K562 (cell line): ENCODE measurements at regions not wholly inside any gene's neighbourhood (a gene's known extent, or its start where the extent isn't known, plus 50 kb on each side); places are given as distances from the start of the nearest gene placed in this dataset.

Source experiments
- ATAC-seq: fragments of 200-7000 bp; cut with Tn5 transposase; 3 replicates; pipeline ENCODE4 v1.9.1; 2020; ENCODE audit warnings: moderate library complexity
- BruUV-seq: library from RNA; stranded (reverse); fragments of 400-500 nt; replicated peaks from 2 replicates; lab custom pipeline; 2021; lab: Mats Ljungman, UMichigan
- CTCF ChIA-PET: fragments of 300-600 bp; formaldehyde crosslinking; extraction: SDS; loops from one replicate; lab custom pipeline; 2021; ENCODE audit warnings: low intra/inter-chr PET ratio; lab: Yijun Ruan, JAX
- POLR2A ChIA-PET: fragments of 300-600, 350-650 bp; sonication (Branson Sonifier 250); formaldehyde crosslinking; extraction: SDS; loops from one replicate; lab custom pipeline; 2021; ENCODE audit warnings: antibody characterized with exemption, inconsistent platforms; lab: Yijun Ruan, JAX
- DNase-seq, 4 experiments: peaks; one replicate each; pipeline versions ENCODE4 v3.0.0 to v3.0.0-alpha.2; 2011 to 2018; ENCODE audit warnings: low spot score in 3 of 4, mixed read lengths in 3 of 4; ENCODE audit errors: extremely low read depth in 1 of 4
- FAIRE-seq: peaks from 2 replicates; lab custom pipeline; 2011; peaks lifted over from hg19 to GRCh38; lab: Jason Lieb, UNC
- H2AFZ ChIP-seq: 2 replicates; pipeline ENCODE4 v1.6.0; 2011; ENCODE audit warnings: low read depth, low read length, control low read depth, inconsistent platforms
- H3K27ac ChIP-seq: fragments of 200-600 bp; 3 replicates; pipeline ENCODE4 v1.8.0; 2011; ENCODE audit warnings: low read depth, mild to moderate bottlenecking, control low read depth, inconsistent platforms, low read length, moderate library complexity, mixed read lengths; ENCODE audit errors: extremely low read depth
- H3K27me3 ChIP-seq, 2 experiments: fragments of 300-600 bp in 1 of 2; 2 replicates in 1 of 2; 3 replicates in 1 of 2; pipeline versions ENCODE4 v1.6.0 to v1.8.0; 2011; ENCODE audit warnings: inconsistent platforms in 2 of 2, low read length in 2 of 2, mild to moderate bottlenecking in 1 of 2, mixed read lengths in 1 of 2, moderate library complexity in 1 of 2; ENCODE audit not compliant: control insufficient read depth in 2 of 2, insufficient read depth in 2 of 2
- H3K36me3 ChIP-seq: fragments of 300-600 bp; 3 replicates; pipeline ENCODE4 v1.8.0; 2011; ENCODE audit warnings: mild to moderate bottlenecking, low read length, inconsistent platforms; ENCODE audit not compliant: control insufficient read depth, insufficient read depth
- H3K4me1 ChIP-seq, 2 experiments: fragments of 200-600 bp in 1 of 2; replicated peaks in 1 of 2; 2 replicates in 1 of 2; 3 replicates in 1 of 2; pipeline versions ENCODE4 v1.5.1 to v1.8.0; 2011; ENCODE audit warnings: inconsistent platforms in 2 of 2, low read length in 2 of 2, mild to moderate bottlenecking in 1 of 2, mixed read lengths in 1 of 2, moderate library complexity in 1 of 2; ENCODE audit not compliant: control insufficient read depth in 2 of 2, insufficient read depth in 2 of 2
- H3K4me2 ChIP-seq: 2 replicates; pipeline ENCODE4 v1.6.1; 2011; ENCODE audit warnings: low read length, control low read depth, inconsistent platforms, mixed read lengths; ENCODE audit not compliant: insufficient read depth
- H3K4me3 ChIP-seq: fragments of 200-600 bp; sonication (generic), shearing (Covaris generic); 2 replicates; pipeline ENCODE4 v1.5.1; 2016; ENCODE audit warnings: control low read depth, inconsistent platforms
- H3K79me2 ChIP-seq: fragments of 200-600 bp; 3 replicates; pipeline ENCODE4 v1.8.0; 2011; ENCODE audit warnings: low read length, inconsistent platforms; ENCODE audit not compliant: control insufficient read depth, insufficient read depth
- H3K9ac ChIP-seq, 2 experiments: 2 replicates each; pipeline versions ENCODE4 v1.6.0 to v1.6.1; 2011; ENCODE audit warnings: low read depth in 2 of 2, low read length in 2 of 2, control low read depth in 1 of 2, inconsistent platforms in 1 of 2, mild to moderate bottlenecking in 1 of 2, mixed read lengths in 1 of 2; ENCODE audit not compliant: insufficient read depth in 1 of 2
- H3K9me1 ChIP-seq: one replicate; pipeline ENCODE4 v1.6.0; 2011; ENCODE audit warnings: inconsistent platforms, mild to moderate bottlenecking, low read length, moderate library complexity; ENCODE audit not compliant: control insufficient read depth, insufficient read depth
- H3K9me3 ChIP-seq: replicated peaks from 2 replicates; pipeline ENCODE4 v1.5.1; 2011; ENCODE audit warnings: low read depth, low read length, inconsistent platforms; ENCODE audit not compliant: control insufficient read depth, insufficient read depth
- H4K20me1 ChIP-seq: replicated peaks from 2 replicates; pipeline ENCODE4 v1.6.1; 2011; ENCODE audit warnings: low read length, inconsistent platforms, mixed read lengths; ENCODE audit not compliant: control insufficient read depth, insufficient read depth
- BDP1 ChIP-seq: IDR thresholded peaks from 3 replicates; pipeline ENCODE4 v1.6.1; 2011; ENCODE audit not compliant: insufficient read length, insufficient read depth
- CBFA2T3 ChIP-seq: fragments of 450-650 bp; IDR thresholded peaks from 2 replicates; pipeline ENCODE4 v1.6.1; 2017
- CHD1 ChIP-seq: fragments of 200-600 bp; sonication (generic); IDR thresholded peaks from one replicate; pipeline ENCODE4 v1.6.1; 2012; ENCODE audit warnings: mild to moderate bottlenecking, moderate library complexity, low read length, inconsistent platforms
- CXXC5 ChIP-seq: fragments of 250-450 bp; sonication (Bioruptor Pico); IDR thresholded peaks from 2 replicates; pipeline ENCODE4 v1.8.0; 2022; ENCODE audit warnings: inconsistent platforms, mild to moderate bottlenecking, moderate library complexity
- HNRNPL ChIP-seq: fragments of 200-400 bp; formaldehyde crosslinking; IDR thresholded peaks from 2 replicates; pipeline ENCODE4 v1.6.1; 2017; ENCODE audit warnings: low read depth, mild to moderate bottlenecking, low read length
- ILF3 ChIP-seq: fragments of 450-650 bp; IDR thresholded peaks from 2 replicates; pipeline ENCODE4 v1.6.1; 2018; ENCODE audit warnings: antibody characterized with exemption, mild to moderate bottlenecking, moderate library complexity, borderline replicate concordance
- IRF2 ChIP-seq: sonication (generic); formaldehyde crosslinking; IDR thresholded peaks from 2 replicates; pipeline ENCODE4 v1.8.1; 2022; ENCODE audit warnings: mild to moderate bottlenecking, missing genetic modification reagents
- MXD1 ChIP-seq: fragments of 250-450 bp; sonication (Bioruptor Pico); IDR thresholded peaks from 2 replicates; pipeline ENCODE4 v1.8.0; 2021; ENCODE audit warnings: borderline replicate concordance, mild to moderate bottlenecking, moderate library complexity; ENCODE audit not compliant: poor library complexity, severe bottlenecking
- OTX1 ChIP-seq: fragments of 450-650 bp; formaldehyde crosslinking; IDR thresholded peaks from 2 replicates; pipeline ENCODE4 v1.4.0; 2022; ENCODE audit warnings: mild to moderate bottlenecking
- RFX1 ChIP-seq: fragments of 450-650 bp; IDR thresholded peaks from 2 replicates; pipeline ENCODE4 v1.6.1; 2016; ENCODE audit warnings: mild to moderate bottlenecking, moderate library complexity
- SMARCB1 ChIP-seq: IDR thresholded peaks from 2 replicates; pipeline ENCODE4 v1.6.1; 2011; ENCODE audit warnings: improper control_type of control experiment, low read depth; ENCODE audit not compliant: insufficient read length
- SMARCC2 ChIP-seq: fragments of 450-650 bp; IDR thresholded peaks from 2 replicates; pipeline ENCODE4 v1.6.1; 2017; ENCODE audit warnings: antibody characterized with exemption, moderate library complexity, mild to moderate bottlenecking, low read depth
- TEAD1 ChIP-seq, 2 experiments: fragments of 450-650 bp in 1 of 2; sonication (generic) in 1 of 2; formaldehyde crosslinking; IDR thresholded peaks; 2 replicates each; pipeline versions ENCODE4 v1.4.0 to v1.8.0; 2020 to 2022; ENCODE audit warnings: mild to moderate bottlenecking in 2 of 2, missing genetic modification reagents in 1 of 2
- ZNF324 ChIP-seq: fragments of 250-450 bp; sonication (Bioruptor Pico); IDR thresholded peaks from 2 replicates; pipeline ENCODE4 v1.4.0; 2020; ENCODE audit warnings: mild to moderate bottlenecking
- ZNF699 ChIP-seq: fragments of 250-450 bp; sonication (Bioruptor Pico); IDR thresholded peaks from 2 replicates; pipeline ENCODE4 v1.8.0; 2021; ENCODE audit warnings: mild to moderate bottlenecking, moderate library complexity; ENCODE audit not compliant: insufficient replicate concordance
- WGBS: fragments of 100-300 bp; shearing (Covaris generic); methylation state at CpG from one replicate; pipeline ENCODE4 v1.1.6; 2016; ENCODE audit warnings: low coverage, mixed read lengths; ENCODE audit not compliant: insufficient coverage; ENCODE audit errors: missing lambda C conversion rate; 5-methylcytosine and 5-hydroxymethylcytosine counted together
- in situ Hi-C: fragments of 300-500 bp; cut with MboI; formaldehyde crosslinking; loops from 4 replicates; pipeline ENCODE4 v1.15.0; 2018; ENCODE audit warnings: inconsistent platforms, mixed read lengths
- intact Hi-C: fragments of 100-400 bp; cut with micrococcal nuclease; formaldehyde crosslinking; loops from 2 replicates; pipeline ENCODE4 v1.14.2; 2022

- ATAC-seq (no peak), FAIRE-seq (no peak), DNase-seq (no peak)
- Histone ChIP-seq H3K9ac (no peak overlapping the region), H3K9me3 (no peaks in the 10 kb centered on the region), H3K79me2 (no peaks in the 10 kb centered on the region), H4K20me1 (no peaks in the 10 kb centered on the region), H3K27ac (no peak overlapping the region), H3K9me1 (no peaks in the 10 kb centered on the region), H3K36me3 (no peaks in the 10 kb centered on the region)
- no TSS peak for BruUV-seq
- no peak for TF ChIP-seq CHD1
- TF ChIP-seq BDP1: no peak
- no peak for TF ChIP-seq ILF3
- no peak for TF ChIP-seq CXXC5 (CRISPR knock-in tag)
- TF ChIP-seq HNRNPL: no peak
- TF ChIP-seq OTX1 (CRISPR knock-in tag): no peak
- no peak for TF ChIP-seq ZNF324
- TF ChIP-seq ZNF699: no peak
- TF ChIP-seq, all 486 proteins: peak for 0
- intact Hi-C loops: no loop called here
- ChIA-PET POLR2A (no interaction called here), CTCF (no interaction called here)
- WGBS: 0% methylated on average over 1 of the region's 1 CpG
- in situ Hi-C loops: no loop called here
- H3K4me3 ChIP-seq: no peak overlapping the region
- H3K4me1 ChIP-seq: no peaks in the 10 kb centered on the region
- no peak overlapping the region for H2AFZ ChIP-seq
- H3K27me3 ChIP-seq: no peaks in the 10 kb centered on the region
- no peak overlapping the region for H3K4me2 ChIP-seq
These were observed 255.7 kb upstream of the ACVR2A start for GRCh38 chr2:147589127-147589526.

- in situ Hi-C loops (no loop called here), intact Hi-C loops (no loop called here)
- Histone ChIP-seq H3K9me1 (no peaks in the 10 kb centered on the region), H3K27me3 (no peaks in the 10 kb centered on the region), H3K27ac (no peak overlapping the region), H3K9me3 (no peaks in the 10 kb centered on the region), H2AFZ (no peak overlapping the region), H3K4me1 (no peaks in the 10 kb centered on the region), H3K79me2 (no peaks in the 10 kb centered on the region), H4K20me1 (no peaks in the 10 kb centered on the region), H3K36me3 (no peaks in the 10 kb centered on the region), H3K4me2 (no peak overlapping the region), H3K9ac (no peak overlapping the region), H3K4me3 (no peak overlapping the region)
- ATAC-seq: no peak
- FAIRE-seq: no peak
- ChIA-PET POLR2A (no interaction called here), CTCF (no interaction called here)
- TF ChIP-seq SMARCC2: no peak
- no peak for TF ChIP-seq SMARCB1
- no peak for TF ChIP-seq TEAD1 (CRISPR knock-in tag; IDR thresholded peaks at IDR 0.05)
- TF ChIP-seq RFX1: no peak
- TF ChIP-seq MXD1: no peak
- TF ChIP-seq CBFA2T3: no peak
- TF ChIP-seq IRF2: no peak
- no peak for DNase-seq
- no TSS peak for BruUV-seq
- WGBS: 0% methylated on average over 2 of the region's 2 CpGs
These were observed 256.6 kb upstream of the ACVR2A start for GRCh38 chr2:147588191-147588590.
